ENCODE measurements at regions not wholly inside any gene's neighbourhood (a gene's known extent, or its start where the extent isn't known, plus 50 kb on each side); places are given as distances from the start of the nearest gene placed in this dataset.

DNA sequence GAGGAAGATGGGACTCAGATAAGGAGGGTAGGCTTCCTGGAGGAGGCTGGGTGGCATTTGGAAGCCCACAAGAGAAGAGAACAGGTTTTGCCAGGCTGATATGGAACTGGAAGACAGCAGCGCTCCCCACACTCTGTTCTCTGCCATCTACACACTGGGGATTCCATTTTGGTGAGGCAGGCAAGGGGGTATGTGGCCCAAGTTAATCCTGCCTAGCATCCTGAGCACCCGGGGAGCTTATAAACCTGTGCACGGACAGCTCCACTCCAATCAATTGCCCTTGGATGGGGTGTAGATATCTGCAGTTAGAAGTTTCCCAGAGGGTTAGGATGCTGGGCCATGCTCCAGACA, 158.8 kb downstream of the MACROH2A1 start:
- no peak for TF ChIP-seq TAF1 (IDR thresholded peaks at IDR 0.05; ENCODE audit: borderline replicate concordance, insufficient read depth, low read length)
- TF ChIP-seq, protein P1, sequence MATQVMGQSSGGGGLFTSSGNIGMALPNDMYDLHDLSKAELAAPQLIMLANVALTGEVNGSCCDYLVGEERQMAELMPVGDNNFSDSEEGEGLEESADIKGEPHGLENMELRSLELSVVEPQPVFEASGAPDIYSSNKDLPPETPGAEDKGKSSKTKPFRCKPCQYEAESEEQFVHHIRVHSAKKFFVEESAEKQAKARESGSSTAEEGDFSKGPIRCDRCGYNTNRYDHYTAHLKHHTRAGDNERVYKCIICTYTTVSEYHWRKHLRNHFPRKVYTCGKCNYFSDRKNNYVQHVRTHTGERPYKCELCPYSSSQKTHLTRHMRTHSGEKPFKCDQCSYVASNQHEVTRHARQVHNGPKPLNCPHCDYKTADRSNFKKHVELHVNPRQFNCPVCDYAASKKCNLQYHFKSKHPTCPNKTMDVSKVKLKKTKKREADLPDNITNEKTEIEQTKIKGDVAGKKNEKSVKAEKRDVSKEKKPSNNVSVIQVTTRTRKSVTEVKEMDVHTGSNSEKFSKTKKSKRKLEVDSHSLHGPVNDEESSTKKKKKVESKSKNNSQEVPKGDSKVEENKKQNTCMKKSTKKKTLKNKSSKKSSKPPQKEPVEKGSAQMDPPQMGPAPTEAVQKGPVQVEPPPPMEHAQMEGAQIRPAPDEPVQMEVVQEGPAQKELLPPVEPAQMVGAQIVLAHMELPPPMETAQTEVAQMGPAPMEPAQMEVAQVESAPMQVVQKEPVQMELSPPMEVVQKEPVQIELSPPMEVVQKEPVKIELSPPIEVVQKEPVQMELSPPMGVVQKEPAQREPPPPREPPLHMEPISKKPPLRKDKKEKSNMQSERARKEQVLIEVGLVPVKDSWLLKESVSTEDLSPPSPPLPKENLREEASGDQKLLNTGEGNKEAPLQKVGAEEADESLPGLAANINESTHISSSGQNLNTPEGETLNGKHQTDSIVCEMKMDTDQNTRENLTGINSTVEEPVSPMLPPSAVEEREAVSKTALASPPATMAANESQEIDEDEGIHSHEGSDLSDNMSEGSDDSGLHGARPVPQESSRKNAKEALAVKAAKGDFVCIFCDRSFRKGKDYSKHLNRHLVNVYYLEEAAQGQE (IDR thresholded peaks at IDR 0.05; ENCODE audit: insufficient read depth in 1 of 2, low read depth in 2 of 2, low read length in 2 of 2): no peak
- no peak for TF ChIP-seq FOXP2 (optimal IDR thresholded peaks at IDR 0.05; ENCODE audit: borderline replicate concordance, extremely low read depth, extremely low read length, insufficient read depth)
- no peak for TF ChIP-seq SIN3A (IDR thresholded peaks at IDR 0.05; ENCODE audit: borderline replicate concordance, insufficient read depth, low read length)

DNA sequence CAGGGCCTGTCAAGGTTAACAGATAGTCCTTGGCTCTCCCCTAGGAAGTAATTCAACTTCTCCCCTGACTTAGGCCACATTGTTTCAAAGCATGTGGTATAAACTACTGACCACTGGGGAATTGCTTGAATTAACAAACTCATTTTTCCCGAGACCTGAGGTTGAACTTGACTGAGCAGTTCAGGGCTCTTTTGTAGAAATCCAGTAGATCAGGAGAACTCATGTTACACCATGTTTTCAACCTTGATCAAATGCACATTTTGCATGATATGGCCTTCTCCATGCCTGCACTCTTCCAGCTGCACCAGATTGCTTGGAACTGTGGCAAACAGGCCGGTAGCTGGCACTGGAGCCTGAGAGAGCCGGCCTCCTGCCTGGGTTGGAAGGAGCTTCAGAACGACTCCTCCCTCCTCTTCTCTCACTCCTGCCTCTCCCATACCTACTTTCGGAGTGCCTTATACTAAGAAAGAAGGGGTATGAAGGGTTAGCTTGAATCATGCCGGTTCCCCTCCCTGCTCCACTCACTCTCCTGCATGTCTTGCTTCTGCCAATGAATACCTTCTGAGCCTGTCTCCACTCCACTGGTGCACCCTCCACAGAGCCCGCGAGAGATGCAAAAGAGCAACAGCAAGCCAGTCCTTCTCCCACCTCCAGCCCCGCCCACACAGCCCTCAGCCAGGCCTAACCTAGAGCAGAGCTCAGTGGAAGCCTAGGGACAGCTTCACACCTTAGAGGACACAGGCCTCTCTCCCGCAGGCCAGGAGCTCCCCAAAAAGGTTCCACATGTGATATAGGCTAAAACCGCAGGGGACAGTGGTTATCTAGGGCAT, 159.4 kb downstream of the MACROH2A1 start:
- no peak for TF ChIP-seq POLR2AphosphoS5 (IDR thresholded peaks at IDR 0.05; ENCODE audit: low read depth, low read length)
- no peak for TF ChIP-seq FOXP2 (optimal IDR thresholded peaks at IDR 0.05; ENCODE audit: borderline replicate concordance, extremely low read depth, extremely low read length, insufficient read depth)
- no peak for TF ChIP-seq SIN3A (IDR thresholded peaks at IDR 0.05; ENCODE audit: borderline replicate concordance, insufficient read depth, low read length)
- TF ChIP-seq, protein P1 (IDR thresholded peaks at IDR 0.05; ENCODE audit: insufficient read depth in 1 of 2, low read depth in 2 of 2, low read length in 2 of 2): no peak
- no peak for TF ChIP-seq TAF1 (IDR thresholded peaks at IDR 0.05; ENCODE audit: borderline replicate concordance, insufficient read depth, low read length)

DNA sequence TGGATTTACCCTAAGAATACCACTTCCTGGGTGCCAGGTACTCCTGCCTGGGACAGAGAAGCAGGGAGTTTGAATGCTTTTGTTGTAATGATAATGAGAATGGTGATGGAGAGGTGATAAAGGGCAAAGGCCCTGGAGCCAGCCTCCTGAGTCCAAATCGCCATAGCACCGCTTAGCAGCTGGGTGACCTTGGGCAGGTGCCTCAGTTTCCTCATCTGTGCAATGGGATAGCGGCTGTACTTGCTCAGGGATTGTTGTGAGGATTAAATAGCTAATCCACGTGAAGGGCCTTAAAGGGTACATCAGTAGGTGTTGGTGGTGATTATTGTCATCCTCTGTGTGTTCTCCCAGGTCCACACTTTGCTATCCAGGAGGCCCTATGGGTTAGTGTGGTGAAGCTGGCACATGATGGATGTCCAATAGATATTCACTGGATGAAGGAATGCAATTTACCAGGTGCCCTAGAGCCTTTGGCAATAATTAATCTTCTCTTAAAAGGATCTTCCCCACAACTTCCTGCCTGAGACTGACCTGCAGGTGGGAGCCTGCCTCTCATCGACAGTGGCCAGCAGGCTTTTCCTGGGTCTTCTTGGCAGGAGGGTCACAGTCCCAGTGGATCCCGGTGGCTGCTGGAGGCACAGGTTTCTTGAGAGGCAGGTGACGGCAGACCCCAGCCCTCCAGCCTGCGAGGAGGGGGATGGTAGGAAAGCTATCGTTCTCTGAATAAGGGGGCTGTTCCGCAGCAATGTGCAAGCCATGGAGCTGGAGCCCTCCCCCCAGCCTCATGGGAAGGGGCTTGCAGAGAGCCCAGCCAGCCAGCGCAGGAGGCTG, 160.2 kb downstream of the MACROH2A1 start:
- TF ChIP-seq, protein P1 (IDR thresholded peaks at IDR 0.05; ENCODE audit: insufficient read depth in 1 of 2, low read depth in 2 of 2, low read length in 2 of 2): no peak
- TF ChIP-seq TAF1 (IDR thresholded peaks at IDR 0.05; ENCODE audit: borderline replicate concordance, insufficient read depth, low read length) (no peak), POLR2AphosphoS5 (IDR thresholded peaks at IDR 0.05; ENCODE audit: low read depth, low read length) (no peak), FOXP2 (optimal IDR thresholded peaks at IDR 0.05; ENCODE audit: borderline replicate concordance, extremely low read depth, extremely low read length, insufficient read depth) (no peak), SIN3A (IDR thresholded peaks at IDR 0.05; ENCODE audit: borderline replicate concordance, insufficient read depth, low read length) (no peak)

DNA sequence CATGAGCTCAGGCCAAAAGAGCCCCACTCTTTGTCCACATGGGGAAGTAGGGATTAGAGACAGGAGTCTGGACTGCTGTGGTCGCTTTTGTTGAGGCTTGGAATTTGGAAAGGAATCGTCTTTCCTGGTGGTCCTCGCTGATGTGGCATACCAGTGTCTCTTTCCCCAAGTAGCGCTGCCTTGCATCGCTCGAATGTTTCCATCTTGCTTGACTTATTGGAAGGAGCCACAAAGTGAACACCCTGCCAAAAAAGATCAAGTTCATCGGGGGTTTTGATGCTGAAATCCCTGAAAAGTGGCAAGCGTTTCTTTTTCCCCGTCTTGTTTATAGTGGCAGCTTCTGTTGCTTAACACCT, 161.3 kb downstream of the MACROH2A1 start:
- no peak for TF ChIP-seq POLR2AphosphoS5 (IDR thresholded peaks at IDR 0.05; ENCODE audit: low read depth, low read length)
- no peak for TF ChIP-seq FOXP2 (optimal IDR thresholded peaks at IDR 0.05; ENCODE audit: borderline replicate concordance, extremely low read depth, extremely low read length, insufficient read depth)
- TF ChIP-seq TAF1 (IDR thresholded peaks at IDR 0.05; ENCODE audit: borderline replicate concordance, insufficient read depth, low read length): no peak
- TF ChIP-seq SIN3A (IDR thresholded peaks at IDR 0.05; ENCODE audit: borderline replicate concordance, insufficient read depth, low read length): no peak
- TF ChIP-seq, protein P1 (IDR thresholded peaks at IDR 0.05; ENCODE audit: insufficient read depth in 1 of 2, low read depth in 2 of 2, low read length in 2 of 2): no peak
